ENCODE measurements at regions not wholly inside any gene's neighbourhood (a gene's known extent, or its start where the extent isn't known, plus 50 kb on each side); places are given as distances from the start of the nearest gene placed in this dataset.

- DNase-seq = no peak
- TF ChIP-seq POLR2A (IDR thresholded peaks at IDR 0.05) (no peak), CTCF (IDR thresholded peaks at IDR 0.05) (no peak)
- intact Hi-C loops (cut with DNase I; ENCODE audit: low total_unique reads) = no loop called here
- Histone ChIP-seq H3K9me3 (no peaks in the 10 kb centered on the region), H3K4me3 (no peak overlapping the region), H3K4me1 (no peaks in the 10 kb centered on the region), H3K36me3 (no peaks in the 10 kb centered on the region), H3K27me3 (no peaks in the 10 kb centered on the region), H3K27ac (no peak overlapping the region)
Measured at GRCh38 chr5:142479150-142479549, 154.3 kb upstream of the SPRY4 start.

GRCh38 chr5:142478113-142478512 lies 153.3 kb upstream of the SPRY4 start:
- H3K36me3 ChIP-seq = no peaks in the 10 kb centered on the region
- no peaks in the 10 kb centered on the region for H3K4me1 ChIP-seq
- TF ChIP-seq CTCF (IDR thresholded peaks at IDR 0.05) (no peak), POLR2A (IDR thresholded peaks at IDR 0.05) (no peak)
- intact Hi-C loops (cut with DNase I; ENCODE audit: low total_unique reads) = no loop called here
- no peak overlapping the region for H3K4me3 ChIP-seq
- no peaks in the 10 kb centered on the region for H3K9me3 ChIP-seq
- DNase-seq = no peak
- H3K27ac ChIP-seq = no peak overlapping the region
- H3K27me3 ChIP-seq = no peaks in the 10 kb centered on the region

- no peak for DNase-seq
- Histone ChIP-seq H3K36me3 (no peaks in the 10 kb centered on the region), H3K4me3 (no peak overlapping the region), H3K27me3 (no peaks in the 10 kb centered on the region), H3K4me1 (no peaks in the 10 kb centered on the region), H3K9me3 (no peaks in the 10 kb centered on the region), H3K27ac (no peak overlapping the region)
- TF ChIP-seq CTCF (IDR thresholded peaks at IDR 0.05) = no peak
- TF ChIP-seq POLR2A (IDR thresholded peaks at IDR 0.05) = no peak
- intact Hi-C loops (cut with DNase I; ENCODE audit: low total_unique reads) = no loop called here
Measured at GRCh38 chr5:142475102-142475513, 150.3 kb upstream of the SPRY4 start.

GRCh38 chr5:142474431-142475094 lies 149.7 kb upstream of the SPRY4 start:
- no peaks in the 10 kb centered on the region for H3K36me3 ChIP-seq
- H3K4me1 ChIP-seq = no peaks in the 10 kb centered on the region
- H3K27ac ChIP-seq = no peak overlapping the region
- no peak for DNase-seq
- no peak for TF ChIP-seq POLR2A (IDR thresholded peaks at IDR 0.05)
- no peak for TF ChIP-seq CTCF (IDR thresholded peaks at IDR 0.05)
- no peaks in the 10 kb centered on the region for H3K27me3 ChIP-seq
- H3K9me3 ChIP-seq = no peaks in the 10 kb centered on the region
- intact Hi-C loops (cut with DNase I; ENCODE audit: low total_unique reads) = no loop called here
- no peak overlapping the region for H3K4me3 ChIP-seq

GRCh38 chr5:142473038-142473437 lies 148.2 kb upstream of the SPRY4 start:
- Histone ChIP-seq H3K9me3 (no peaks in the 10 kb centered on the region), H3K27me3 (no peaks in the 10 kb centered on the region), H3K4me3 (no peak overlapping the region), H3K36me3 (no peaks in the 10 kb centered on the region), H3K27ac (no peak overlapping the region), H3K4me1 (no peaks in the 10 kb centered on the region)
- intact Hi-C loops (cut with DNase I; ENCODE audit: low total_unique reads) = no loop called here
- TF ChIP-seq CTCF (IDR thresholded peaks at IDR 0.05) = no peak
- no peak for TF ChIP-seq POLR2A (IDR thresholded peaks at IDR 0.05)
- no peak for DNase-seq
